RWPE1 (cell line): ENCODE measurements at regions not wholly inside any gene's neighbourhood (a gene's known extent, or its start where the extent isn't known, plus 50 kb on each side); places are given as distances from the start of the nearest gene placed in this dataset.
"Not testable (repeated sequence)": the region's sequence is repeated elsewhere in the genome, so short reads cannot be mapped to it uniquely, and the experiment has no call there.

Experiments
- CTCF ChIA-PET: fragments of 350-600 bp; sonication (Branson Sonifier 250); formaldehyde crosslinking; extraction: SDS; loops from one replicate; lab custom pipeline; 2021; lab: Yijun Ruan, JAX
- POLR2A ChIA-PET: fragments of 400-600 bp; formaldehyde crosslinking; extraction: SDS; loops from one replicate; lab custom pipeline; 2020; ENCODE audit warnings: antibody characterized with exemption; ENCODE audit not compliant: low non-redundant PET; lab: Yijun Ruan, JAX
- DNase-seq: peaks from one replicate; pipeline ENCODE4 v3.0.0; 2012; ENCODE audit warnings: low spot score
- H3K27ac ChIP-seq: fragments of 450-650 bp; 2 replicates; pipeline ENCODE4 v1.5.1; 2017
- TF ChIP-seq, protein P1 (sequence below): fragments of 450-650 bp; conservative IDR thresholded peaks from 2 replicates; pipeline ENCODE4 v1.5.1; 2017; ENCODE audit warnings: low read depth, mild to moderate bottlenecking

DNA sequence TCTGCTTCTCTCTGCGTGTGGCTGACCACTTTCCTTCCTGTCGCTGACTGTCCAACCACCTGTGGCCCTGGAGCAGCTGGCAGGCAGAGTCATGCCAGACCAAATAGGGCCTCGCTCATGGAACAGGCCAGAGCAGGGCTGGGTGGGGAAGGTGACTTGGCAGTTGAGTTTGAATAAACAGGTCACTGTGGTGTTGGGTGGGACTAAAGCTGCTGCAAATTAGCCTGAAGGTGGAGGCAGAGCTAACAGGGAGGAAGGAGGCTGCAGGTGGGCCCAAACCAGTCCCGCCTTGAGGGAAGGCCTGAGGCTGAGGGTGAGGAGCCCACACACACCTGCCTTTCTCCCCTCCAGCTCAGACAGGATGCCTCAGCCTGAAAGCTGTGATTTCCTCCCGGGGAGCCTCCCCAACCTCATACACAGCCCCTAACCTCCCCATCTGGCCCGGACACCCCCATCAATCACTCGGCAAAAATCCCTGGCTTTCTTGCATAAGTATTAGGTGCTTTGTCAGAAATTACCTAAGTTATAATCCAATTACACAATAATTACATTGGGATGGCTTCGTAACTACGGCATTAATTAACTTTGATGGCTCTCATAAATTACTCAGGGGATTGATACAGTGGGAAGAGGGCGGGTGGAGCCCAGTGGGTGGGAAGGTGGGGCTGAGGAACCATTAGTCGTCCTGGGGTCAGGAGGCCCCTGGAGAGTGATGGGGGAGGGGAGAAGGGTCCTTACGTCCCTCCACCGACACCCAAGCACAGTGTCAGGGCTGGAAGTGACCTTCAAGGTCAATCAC is 97.7 kb upstream of the PCBD1 start:
- no peak overlapping the region for H3K27ac ChIP-seq
- no peak for DNase-seq
- POLR2A ChIA-PET, result no interaction called here
- CTCF ChIA-PET, result interaction anchor here (0.7 to 0.8 kb wide), 2 partner anchors 93 to 328 kb away, joined by 3 read pairs; no protein-coding TSS in a partner anchor
- TF ChIP-seq, protein P1, sequence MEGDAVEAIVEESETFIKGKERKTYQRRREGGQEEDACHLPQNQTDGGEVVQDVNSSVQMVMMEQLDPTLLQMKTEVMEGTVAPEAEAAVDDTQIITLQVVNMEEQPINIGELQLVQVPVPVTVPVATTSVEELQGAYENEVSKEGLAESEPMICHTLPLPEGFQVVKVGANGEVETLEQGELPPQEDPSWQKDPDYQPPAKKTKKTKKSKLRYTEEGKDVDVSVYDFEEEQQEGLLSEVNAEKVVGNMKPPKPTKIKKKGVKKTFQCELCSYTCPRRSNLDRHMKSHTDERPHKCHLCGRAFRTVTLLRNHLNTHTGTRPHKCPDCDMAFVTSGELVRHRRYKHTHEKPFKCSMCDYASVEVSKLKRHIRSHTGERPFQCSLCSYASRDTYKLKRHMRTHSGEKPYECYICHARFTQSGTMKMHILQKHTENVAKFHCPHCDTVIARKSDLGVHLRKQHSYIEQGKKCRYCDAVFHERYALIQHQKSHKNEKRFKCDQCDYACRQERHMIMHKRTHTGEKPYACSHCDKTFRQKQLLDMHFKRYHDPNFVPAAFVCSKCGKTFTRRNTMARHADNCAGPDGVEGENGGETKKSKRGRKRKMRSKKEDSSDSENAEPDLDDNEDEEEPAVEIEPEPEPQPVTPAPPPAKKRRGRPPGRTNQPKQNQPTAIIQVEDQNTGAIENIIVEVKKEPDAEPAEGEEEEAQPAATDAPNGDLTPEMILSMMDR, result no peak

DNA sequence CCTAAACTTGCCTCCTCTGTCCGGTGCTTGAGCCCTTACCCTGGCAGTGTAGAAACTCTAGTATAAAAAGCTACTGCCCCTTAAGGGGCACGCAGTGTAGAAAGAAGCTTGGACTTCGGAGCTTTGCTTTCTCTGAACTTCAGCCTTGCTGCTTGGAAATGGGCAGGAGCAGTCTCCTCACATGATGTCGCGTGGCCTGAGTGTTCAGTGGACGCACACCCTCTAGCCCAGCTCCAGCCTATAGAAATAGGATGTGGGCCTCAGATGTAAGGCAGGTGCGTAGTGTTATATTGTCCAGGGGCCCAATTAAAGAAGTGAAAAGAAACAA is 98.2 kb upstream of the PCBD1 start:
- CTCF ChIA-PET, result no interaction called here
- POLR2A ChIA-PET, result no interaction called here

DNA sequence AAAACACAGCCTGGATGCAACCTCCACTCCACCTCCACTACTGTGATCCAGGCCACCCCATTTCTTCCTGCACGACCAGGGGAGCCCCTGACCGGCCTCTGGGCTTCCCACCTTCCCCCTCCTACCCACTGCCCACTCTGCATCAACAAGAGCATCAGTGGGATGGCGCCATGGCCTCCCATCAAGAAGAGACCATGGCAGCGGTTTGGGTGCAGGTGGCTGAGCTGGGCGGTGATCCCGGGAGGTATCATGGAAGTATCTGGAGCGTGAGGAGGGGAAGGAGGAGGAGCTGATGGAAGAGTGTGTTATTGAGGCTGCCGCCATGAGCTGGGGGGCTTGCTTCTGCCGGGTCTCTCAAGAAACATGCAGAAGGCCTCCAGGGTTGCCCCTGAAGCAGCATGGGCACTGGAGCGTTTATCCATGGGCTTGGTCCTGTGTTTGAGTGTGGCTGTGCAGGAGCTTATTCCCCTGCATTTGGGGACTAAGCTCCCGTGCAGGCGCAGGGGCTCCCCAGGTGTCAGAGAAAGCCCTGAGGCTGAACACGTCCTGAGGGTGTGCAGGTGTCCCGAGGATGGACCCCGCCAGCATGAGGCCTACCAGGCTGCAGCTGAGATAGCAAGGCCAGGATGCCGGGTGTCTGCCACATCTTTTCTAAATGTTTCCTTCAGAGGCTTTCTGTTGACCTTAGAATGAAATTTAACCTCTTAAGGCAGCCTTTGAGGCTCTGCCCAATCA is 99.2 kb upstream of the PCBD1 start:
- ChIA-PET POLR2A (no interaction called here), CTCF (interaction anchor here (0.6 kb wide), 1 partner anchor 27 kb away, joined by 4 read pairs; no protein-coding TSS in a partner anchor)
- no peak overlapping the region for H3K27ac ChIP-seq
- DNase-seq, result no peak
- TF ChIP-seq, protein P1, result no peak

More for the DNA sequence above, 98.2 kb upstream of the PCBD1 start:
- TF ChIP-seq, protein P1, result no peak
- DNase-seq, result no peak
- H3K27ac ChIP-seq, result no peak overlapping the region

DNA sequence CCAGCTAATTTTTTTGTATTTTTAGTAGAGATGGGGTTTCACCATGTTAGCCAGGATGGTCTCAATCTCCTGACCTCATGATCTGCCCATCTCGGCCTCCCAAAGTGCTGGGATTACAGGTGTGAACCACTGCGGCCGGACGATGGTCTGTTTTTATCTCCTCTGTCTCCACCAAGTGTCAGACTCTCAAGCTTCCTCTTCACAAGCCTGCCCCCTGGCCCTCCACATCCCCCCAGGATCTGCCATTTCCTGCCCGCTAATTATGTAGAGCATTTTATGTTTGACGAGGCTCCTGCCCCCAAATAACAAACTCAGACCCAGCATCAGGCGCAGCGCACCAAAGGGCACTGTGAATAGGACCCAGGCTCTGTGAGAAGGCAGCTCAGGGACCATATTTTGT is 101.8 kb upstream of the PCBD1 start:
- CTCF ChIA-PET, result interaction anchor here (0.7 kb wide), 1 partner anchor 578 kb away, joined by 3 read pairs; no protein-coding TSS in a partner anchor
- DNase-seq, POLR2A ChIA-PET, H3K27ac ChIP-seq: not testable (repeated sequence)

DNA sequence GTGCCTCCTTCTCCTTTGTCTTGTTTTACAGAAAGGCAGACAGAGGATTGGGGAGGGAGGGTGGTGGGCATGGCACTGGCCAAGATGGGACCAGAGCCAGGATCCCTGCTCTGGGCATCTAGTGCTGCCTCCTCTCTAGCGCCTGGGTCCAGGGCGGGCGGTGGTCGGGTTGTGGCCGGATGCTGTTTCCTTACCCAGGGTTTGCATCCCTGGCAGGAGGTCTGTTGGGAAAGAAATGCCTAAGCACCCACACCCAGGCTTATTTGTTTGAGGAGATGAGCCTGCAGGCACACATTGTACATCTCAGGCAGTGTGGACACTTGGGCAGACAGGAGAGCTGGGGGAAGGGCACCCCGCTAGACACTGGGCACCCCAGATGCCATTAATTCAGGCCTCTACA is 102.3 kb upstream of the PCBD1 start:
- no peak for DNase-seq
- TF ChIP-seq, protein P1, result no peak
- ChIA-PET POLR2A (no interaction called here), CTCF (no interaction called here)
- no peak overlapping the region for H3K27ac ChIP-seq

DNA sequence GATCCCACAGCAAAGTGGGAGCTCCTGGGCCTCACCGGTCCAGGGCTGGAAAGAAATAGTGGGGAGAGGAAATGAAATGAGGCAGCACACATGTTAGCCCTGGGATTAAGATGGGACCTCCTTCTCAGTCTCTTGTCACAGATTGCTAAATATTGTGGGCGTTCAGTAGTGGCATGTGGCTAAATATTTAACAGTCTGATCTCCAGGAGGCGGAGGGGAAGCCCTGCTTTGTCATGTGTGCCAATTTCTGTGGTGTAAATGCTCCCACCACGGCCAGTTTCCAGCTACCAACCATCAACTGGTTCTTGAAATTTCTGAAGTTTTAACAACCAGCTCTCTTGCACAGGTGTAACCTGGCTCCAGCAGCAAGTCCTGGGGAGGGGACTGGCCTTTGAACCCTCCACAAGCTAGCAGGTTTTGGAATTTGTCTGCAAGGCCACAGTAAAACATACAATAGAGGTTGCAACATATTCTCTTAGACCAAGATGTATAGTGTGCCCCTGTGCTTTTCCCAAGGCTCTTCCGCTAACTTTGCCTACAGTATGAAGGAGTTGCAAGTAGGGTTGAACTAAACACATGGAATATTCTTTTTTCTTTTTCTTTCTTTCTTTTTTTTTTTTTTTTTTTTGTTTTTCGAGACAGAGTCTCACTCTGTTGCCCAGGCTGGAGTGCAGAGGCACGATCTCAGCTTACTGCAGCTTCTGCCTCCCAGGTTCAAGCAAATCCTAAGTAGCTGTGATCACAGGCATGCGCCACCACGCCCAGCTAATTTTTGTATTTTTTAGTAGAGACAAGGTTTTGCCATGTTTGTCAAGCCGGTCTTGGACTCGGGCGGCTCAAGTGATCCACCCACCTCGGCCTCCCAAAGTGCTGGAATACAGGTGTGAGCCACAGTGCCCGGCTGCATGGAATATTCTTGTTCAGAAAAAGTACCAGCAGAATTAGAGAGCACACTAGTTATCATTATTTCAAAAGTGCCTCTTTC is 103.1 kb upstream of the PCBD1 start:
- POLR2A ChIA-PET, result no interaction called here
- TF ChIP-seq, protein P1, result no peak
- no peak overlapping the region for H3K27ac ChIP-seq
- DNase-seq, result no peak
- CTCF ChIA-PET, result no interaction called here
